ENCODE measurements at regions not wholly inside any gene's neighbourhood (a gene's known extent, or its start where the extent isn't known, plus 50 kb on each side); places are given as distances from the start of the nearest gene placed in this dataset.

GRCh38 chr2:240250150-240250984, 109.9 kb upstream of the OTOS start:
- ATAC-seq, result no peak
- DNase-seq, result peak in 1 of 2 donors; percentile 41
- no peak for TF ChIP-seq CTCF (IDR thresholded peaks at IDR 0.05)
- Histone ChIP-seq H3K36me3 (ENCODE audit: insufficient read depth in 1 of 2, low read depth in 1 of 2) (no peaks in the 10 kb centered on the region), H3K4me3 (no peak overlapping the region), H3K9me3 (no peaks in the 10 kb centered on the region), H3K27ac (peak overlapping the region; percentile 97), H3K4me1 (peaks cover 31% of the 10 kb centered on the region), H3K27me3 (ENCODE audit: insufficient read depth in 3 of 3, low read length in 2 of 3) (no peaks in the 10 kb centered on the region)
- intact Hi-C loops (cut with DNase I), result no loop called here
- 89 to 91% (median 90%) methylated on average over 13 to 14 of the region's 14 CpGs for WGBS, 3 donors

GRCh38 chr2:240250985-240251847, 110.8 kb upstream of the OTOS start:
- no peak for TF ChIP-seq CTCF (IDR thresholded peaks at IDR 0.05)

GRCh38 chr2:240251848-240252190, 111.4 kb upstream of the OTOS start:
- Histone ChIP-seq H3K27me3 (ENCODE audit: insufficient read depth in 3 of 3, low read length in 2 of 3) (no peaks in the 10 kb centered on the region), H3K27ac (peak overlapping the region; percentile 97), H3K9me3 (no peaks in the 10 kb centered on the region), H3K36me3 (ENCODE audit: insufficient read depth in 1 of 2, low read depth in 1 of 2) (no peaks in the 10 kb centered on the region), H3K4me1 (peaks cover 43% of the 10 kb centered on the region), H3K4me3 (peak overlapping the region; percentile 44)
- ATAC-seq, result peak in 2 of 4 donors; percentile 26 to 43
- DNase-seq, result no peak
- no peak for TF ChIP-seq CTCF (IDR thresholded peaks at IDR 0.05)
- WGBS, 3 donors, result 38 to 67% (median 46%) methylated on average over 5 to 6 of the region's 6 CpGs
- intact Hi-C loops (cut with DNase I), result no loop called here

More at GRCh38 chr2:240250985-240251847, 110.8 kb upstream of the OTOS start:
- intact Hi-C loops (cut with DNase I), result no loop called here
- no peaks in the 10 kb centered on the region for H3K27me3 ChIP-seq (ENCODE audit: insufficient read depth in 3 of 3, low read length in 2 of 3)
- ATAC-seq, result peak; percentile 86 to 96 (median 90)
- H3K4me3 ChIP-seq, result peak overlapping the region; percentile 44
- H3K27ac ChIP-seq, result peak overlapping the region; percentile 97
- H3K4me1 ChIP-seq, result peaks cover 39% of the 10 kb centered on the region
- no peaks in the 10 kb centered on the region for H3K36me3 ChIP-seq (ENCODE audit: insufficient read depth in 1 of 2, low read depth in 1 of 2)
- peak; percentile 92 to 97 for DNase-seq
- 17 to 20% (median 19%) methylated on average over 27 to 32 of the region's 32 CpGs for WGBS, 3 donors
- no peaks in the 10 kb centered on the region for H3K9me3 ChIP-seq

GRCh38 chr2:240252191-240252871, 111.9 kb upstream of the OTOS start:
- ATAC-seq (no peak), DNase-seq (peak in 1 of 2 donors; percentile 63)
- Histone ChIP-seq H3K27me3 (ENCODE audit: insufficient read depth in 3 of 3, low read length in 2 of 3) (no peaks in the 10 kb centered on the region), H3K4me1 (peaks cover 43% of the 10 kb centered on the region), H3K27ac (peak overlapping the region; percentile 97), H3K9me3 (no peaks in the 10 kb centered on the region), H3K4me3 (no peak overlapping the region), H3K36me3 (ENCODE audit: insufficient read depth in 1 of 2, low read depth in 1 of 2) (no peaks in the 10 kb centered on the region)
- intact Hi-C loops (cut with DNase I), result no loop called here
- 79 to 85% (median 79%) methylated on average over 20 of the region's 20 CpGs for WGBS, 3 donors
- TF ChIP-seq CTCF (IDR thresholded peaks at IDR 0.05), result no peak
